Glutamatergic neuron (in vitro differentiated cells): ENCODE measurements at regions not wholly inside any gene's neighbourhood (a gene's known extent, or its start where the extent isn't known, plus 50 kb on each side); places are given as distances from the start of the nearest gene placed in this dataset.

ENCODE experiments used
- DNase-seq: peaks from one replicate; pipeline ENCODE4 v3.0.0; 2022
- H3K27ac Mint-ChIP-seq: one replicate; pipeline ENCODE4 v1.8.0; 2020; ENCODE audit warnings: mild to moderate bottlenecking, mixed read lengths, inconsistent platforms; ENCODE audit not compliant: unreplicated experiment
- H3K27me3 Mint-ChIP-seq: one replicate; pipeline ENCODE4 v1.8.0; 2020; ENCODE audit warnings: mild to moderate bottlenecking, moderate library complexity, mixed read lengths, inconsistent platforms; ENCODE audit not compliant: unreplicated experiment
- H3K36me3 Mint-ChIP-seq: one replicate; pipeline ENCODE4 v1.8.0; 2020; ENCODE audit warnings: mild to moderate bottlenecking, mixed read lengths, inconsistent platforms; ENCODE audit not compliant: unreplicated experiment
- H3K4me1 Mint-ChIP-seq: one replicate; pipeline ENCODE4 v1.8.0; 2020; ENCODE audit warnings: mild to moderate bottlenecking, low read depth, mixed read lengths, inconsistent platforms; ENCODE audit not compliant: unreplicated experiment
- H3K4me3 Mint-ChIP-seq: one replicate; pipeline ENCODE4 v1.8.0; 2020; ENCODE audit warnings: mild to moderate bottlenecking, mixed read lengths, inconsistent platforms; ENCODE audit not compliant: unreplicated experiment
- H3K9me3 Mint-ChIP-seq: one replicate; pipeline ENCODE4 v1.8.0; 2020; ENCODE audit warnings: mild to moderate bottlenecking, moderate library complexity, mixed read lengths, inconsistent platforms; ENCODE audit not compliant: unreplicated experiment
- CTCF ChIP-seq: fragments of 200-600 bp; sonication (generic); IDR thresholded peaks from one replicate; pipeline ENCODE4 v1.5.0; 2021; ENCODE audit not compliant: partially characterized antibody, unreplicated experiment

- Mint-ChIP-seq H3K27me3 (peaks cover 16% of the 10 kb centered on the region), H3K9me3 (peaks cover 14% of the 10 kb centered on the region), H3K36me3 (no peaks in the 10 kb centered on the region), H3K4me1 (peaks cover 41% of the 10 kb centered on the region), H3K4me3 (peak overlapping the region; percentile 57), H3K27ac (peak overlapping the region; percentile 83)
- TF ChIP-seq CTCF: no peak
- DNase-seq: no peak
These were observed 190.0 kb upstream of the CIBAR2 start for GRCh38 chr16:85302018-85302847.

- Mint-ChIP-seq H3K4me1 (peaks cover 38% of the 10 kb centered on the region), H3K27ac (no peak overlapping the region), H3K9me3 (peaks cover 14% of the 10 kb centered on the region), H3K27me3 (peaks cover 13% of the 10 kb centered on the region), H3K36me3 (no peaks in the 10 kb centered on the region), H3K4me3 (no peak overlapping the region)
- DNase-seq: no peak
- TF ChIP-seq CTCF: no peak
These were observed 190.6 kb upstream of the CIBAR2 start for GRCh38 chr16:85302848-85303353.

- H3K27ac Mint-ChIP-seq: no peak overlapping the region
- peak; percentile 85 for DNase-seq
- no peak overlapping the region for H3K4me3 Mint-ChIP-seq
- TF ChIP-seq CTCF: peak; percentile 97
- no peaks in the 10 kb centered on the region for H3K36me3 Mint-ChIP-seq
- peaks cover 14% of the 10 kb centered on the region for H3K9me3 Mint-ChIP-seq
- peaks cover 42% of the 10 kb centered on the region for H3K4me1 Mint-ChIP-seq
- H3K27me3 Mint-ChIP-seq: peaks cover 16% of the 10 kb centered on the region
These were observed 191.1 kb upstream of the CIBAR2 start for GRCh38 chr16:85303354-85303883.

- H3K27me3 Mint-ChIP-seq: peaks cover 16% of the 10 kb centered on the region
- peaks cover 42% of the 10 kb centered on the region for H3K4me1 Mint-ChIP-seq
- TF ChIP-seq CTCF: no peak
- H3K9me3 Mint-ChIP-seq: peaks cover 12% of the 10 kb centered on the region
- H3K36me3 Mint-ChIP-seq: no peaks in the 10 kb centered on the region
- no peak overlapping the region for H3K27ac Mint-ChIP-seq
- H3K4me3 Mint-ChIP-seq: no peak overlapping the region
- DNase-seq: no peak
These were observed 192.1 kb upstream of the CIBAR2 start for GRCh38 chr16:85304337-85304736.

- Mint-ChIP-seq H3K27ac (no peak overlapping the region), H3K36me3 (no peaks in the 10 kb centered on the region)
These were observed 194.0 kb upstream of the CIBAR2 start for GRCh38 chr16:85306071-85306792.

More at GRCh38 chr16:85306071-85306792, 194.0 kb upstream of the CIBAR2 start:
- no peak for DNase-seq
- Mint-ChIP-seq H3K4me1 (peaks cover 35% of the 10 kb centered on the region), H3K4me3 (no peak overlapping the region), H3K27me3 (peaks cover 11% of the 10 kb centered on the region), H3K9me3 (peaks cover 10% of the 10 kb centered on the region)
- TF ChIP-seq CTCF: no peak
